IPS DF 4.7 (cell line): ENCODE measurements at regions not wholly inside any gene's neighbourhood (a gene's known extent, or its start where the extent isn't known, plus 50 kb on each side); places are given as distances from the start of the nearest gene placed in this dataset.

Source experiments
- DNase-seq: peaks from one replicate; pipeline ENCODE4 v3.0.0-alpha.2; 2013; ENCODE audit warnings: low spot score; ENCODE audit errors: extremely low read depth

- DNase-seq, result no peak
These were observed 132.8 kb upstream of the TCERG1L start for GRCh38 chr10:131444286-131444685.

DNA sequence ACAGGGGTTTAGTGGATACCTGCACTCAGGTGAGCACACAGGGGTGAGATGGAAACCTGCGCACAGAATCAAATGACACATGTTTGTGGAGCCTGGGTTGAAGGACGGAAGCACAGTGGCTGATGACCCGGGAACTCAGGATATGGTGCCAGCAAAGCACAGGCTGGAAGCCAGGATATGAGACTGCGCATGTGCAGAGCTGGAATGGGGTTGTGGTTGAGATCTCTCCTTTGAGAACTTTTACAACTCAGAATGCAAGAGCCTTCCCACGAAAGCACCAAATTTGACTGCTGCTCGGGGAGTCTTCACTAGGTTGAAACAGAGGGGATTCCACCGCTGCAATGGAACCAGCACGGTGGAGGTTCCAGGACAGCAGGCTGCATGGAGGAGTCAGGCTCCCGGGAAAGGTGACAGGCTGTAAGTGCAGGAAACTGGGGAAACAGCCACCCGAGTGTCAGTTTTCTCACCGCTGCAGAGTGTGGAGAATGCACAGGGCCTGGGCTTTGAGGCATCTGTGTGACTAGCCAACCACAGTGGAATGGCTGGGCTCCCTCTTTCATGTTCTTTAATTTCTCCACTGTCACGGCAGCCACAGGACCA lies 133.4 kb upstream of the TCERG1L start:
- DNase-seq, result no peak

GRCh38 chr10:131445623-131446022 lies 134.1 kb upstream of the TCERG1L start:
- no peak for DNase-seq

GRCh38 chr10:131446171-131446570 lies 134.7 kb upstream of the TCERG1L start:
- no peak for DNase-seq

DNA sequence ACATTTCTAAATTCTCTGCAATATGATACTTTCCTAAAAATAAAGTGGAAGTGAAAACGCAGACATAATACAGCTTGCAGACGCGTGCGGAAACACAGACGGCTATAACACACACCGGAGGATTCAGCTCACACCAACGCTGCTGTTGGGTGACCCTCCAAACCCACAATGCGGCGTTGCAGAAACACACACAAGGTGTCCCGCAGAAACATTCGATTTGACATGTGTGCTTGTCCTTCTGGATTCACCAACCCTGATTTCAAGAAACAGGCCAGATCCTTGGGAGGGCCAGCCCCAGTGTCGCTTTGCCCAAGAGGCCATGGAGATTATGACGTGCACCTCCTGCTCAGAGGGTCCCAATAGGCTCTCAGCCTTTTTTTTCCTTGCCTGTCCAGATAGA lies 136.7 kb upstream of the TCERG1L start:
- DNase-seq, result no peak

DNA sequence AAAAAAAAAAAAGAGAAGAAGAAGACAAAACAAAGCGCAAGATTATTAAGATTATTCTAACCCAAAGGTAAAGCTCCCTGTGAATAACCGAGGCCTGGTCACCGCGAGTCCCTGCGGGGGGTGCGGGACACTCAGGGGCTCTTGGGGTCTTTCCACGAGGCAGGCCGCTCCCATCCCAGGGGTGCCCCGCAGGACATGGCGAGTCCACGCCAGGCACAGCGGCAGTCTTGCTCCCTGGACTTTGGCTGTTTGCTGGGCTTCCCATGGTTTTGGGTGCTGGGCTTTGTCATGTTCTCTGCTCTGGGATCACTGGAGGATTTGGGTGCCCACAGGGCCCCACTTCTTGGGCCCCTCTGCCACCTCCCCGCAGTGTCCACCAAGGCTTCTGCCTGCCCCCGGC lies 137.4 kb upstream of the TCERG1L start:
- no peak for DNase-seq

DNA sequence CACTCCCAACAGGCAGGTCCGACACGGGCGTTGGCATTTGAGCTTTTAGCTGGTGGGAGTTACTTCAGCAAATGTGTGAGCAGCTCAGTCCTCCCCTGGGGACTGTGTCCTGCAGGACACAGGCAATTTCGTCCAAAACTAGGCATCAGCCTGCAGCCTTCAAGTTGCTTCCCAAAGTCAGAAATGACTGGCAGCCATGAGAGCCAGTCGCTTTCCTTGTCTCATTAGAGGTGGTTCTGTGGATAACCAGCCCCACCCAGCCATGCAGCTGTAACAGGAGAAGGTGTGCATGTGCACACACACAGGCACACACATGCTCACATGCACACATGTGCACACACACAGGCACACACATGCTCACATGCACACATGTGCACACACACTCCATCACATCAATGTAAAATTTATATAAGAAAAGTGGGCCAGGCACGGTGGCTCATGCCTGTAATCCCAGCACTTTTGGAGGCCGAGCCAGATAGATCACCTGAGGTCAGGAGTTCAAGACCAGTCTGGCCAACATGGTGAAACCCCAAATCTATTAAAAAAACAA lies 138.8 kb upstream of the TCERG1L start:
- DNase-seq, result no peak

DNA sequence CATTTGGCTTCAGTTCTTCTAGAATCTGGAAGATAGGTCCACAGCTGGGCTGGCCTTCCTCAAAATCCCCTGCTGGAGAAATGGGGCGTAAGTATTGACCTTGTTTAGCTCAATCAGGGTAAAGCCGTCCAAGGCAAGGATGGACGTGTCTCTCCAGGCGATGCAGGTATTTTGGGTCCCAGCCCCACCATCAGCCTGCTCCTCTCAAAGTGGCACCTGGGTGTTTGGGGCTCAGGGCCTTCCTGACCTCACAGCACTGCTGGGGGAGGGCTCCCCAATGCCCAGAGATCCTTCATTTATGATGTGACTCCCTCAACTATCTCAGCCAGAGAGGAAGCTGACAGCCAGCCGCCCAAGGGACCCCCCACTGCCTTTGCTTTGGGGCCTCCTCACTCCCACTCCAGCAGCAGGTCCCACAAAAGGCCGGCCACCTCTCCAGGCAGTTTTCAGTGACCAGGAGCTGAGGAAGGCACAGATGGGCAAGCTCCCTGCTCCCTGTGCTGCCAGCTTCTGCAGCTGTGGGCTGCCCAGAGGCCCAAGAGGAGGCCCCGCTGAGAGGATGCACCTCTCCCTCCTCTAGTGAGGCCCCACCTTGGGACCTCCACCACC lies 140.0 kb upstream of the TCERG1L start:
- no peak for DNase-seq

GRCh38 chr10:131452926-131453720 lies 141.6 kb upstream of the TCERG1L start:
- DNase-seq, result no peak

GRCh38 chr10:131453721-131454634 lies 142.5 kb upstream of the TCERG1L start:
- DNase-seq, result peak; percentile 2

DNA sequence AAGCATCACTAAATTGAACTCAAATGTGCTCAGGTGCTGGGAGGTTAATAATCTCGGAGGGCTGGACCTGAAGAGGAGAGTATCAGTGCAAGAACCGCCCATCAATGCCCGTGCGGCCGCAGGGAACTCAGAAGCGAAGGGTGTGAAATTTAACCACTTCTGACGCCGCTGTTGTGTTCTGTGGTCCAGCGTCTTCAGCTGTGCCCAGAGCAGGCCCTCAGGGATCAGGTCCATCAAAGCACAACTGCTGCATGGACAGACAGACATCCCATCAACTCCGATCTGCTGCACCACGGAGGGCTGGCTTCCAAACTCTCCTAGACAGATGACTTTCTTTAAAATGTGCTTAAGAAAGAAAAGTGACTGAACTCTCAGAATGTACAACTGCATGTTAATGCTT lies 144.9 kb upstream of the TCERG1L start:
- DNase-seq, result no peak

GRCh38 chr10:131461093-131461492 lies 149.6 kb upstream of the TCERG1L start:
- no peak for DNase-seq

GRCh38 chr10:131464789-131465188 lies 153.3 kb upstream of the TCERG1L start:
- DNase-seq, result no peak

DNA sequence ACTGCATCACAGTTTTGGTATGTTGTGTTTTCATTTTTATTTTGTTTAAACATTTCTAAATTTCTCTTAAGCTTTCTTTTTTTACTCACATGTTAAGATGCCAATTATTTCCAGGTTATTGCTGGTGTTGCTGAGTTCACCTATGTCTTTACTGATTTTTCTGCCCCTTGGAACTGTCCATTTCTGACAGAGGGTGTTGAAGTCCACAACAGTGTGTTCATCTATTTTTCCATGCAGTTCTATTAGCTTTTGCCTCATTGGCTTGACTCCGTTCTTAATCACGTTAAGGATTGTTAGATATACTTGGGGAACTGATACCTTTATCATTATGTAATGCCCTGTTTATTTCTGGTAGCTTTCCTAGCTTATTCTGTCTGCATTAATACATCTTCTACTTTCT lies 158.0 kb upstream of the TCERG1L start:
- no peak for DNase-seq

DNA sequence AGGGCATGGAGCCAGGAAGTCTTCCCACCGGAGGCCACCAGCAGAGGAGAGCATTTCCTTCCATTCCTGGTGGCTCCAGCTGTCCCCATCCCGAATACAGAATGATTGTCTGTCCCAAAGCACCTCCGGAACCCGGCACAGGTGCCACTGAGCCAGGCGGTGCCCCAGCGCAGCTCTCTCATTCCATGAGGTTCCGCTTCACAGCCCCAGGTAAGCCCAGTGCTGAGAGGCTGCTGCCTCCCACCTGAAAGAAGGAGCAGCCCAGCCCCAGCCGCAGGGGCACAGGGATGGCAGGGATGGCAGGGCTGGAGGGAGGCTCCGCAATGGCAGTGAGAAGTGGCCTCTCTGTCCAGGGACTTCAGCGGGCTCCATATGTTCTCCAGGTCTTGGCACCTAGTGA lies 162.1 kb upstream of the TCERG1L start:
- DNase-seq, result no peak

DNA sequence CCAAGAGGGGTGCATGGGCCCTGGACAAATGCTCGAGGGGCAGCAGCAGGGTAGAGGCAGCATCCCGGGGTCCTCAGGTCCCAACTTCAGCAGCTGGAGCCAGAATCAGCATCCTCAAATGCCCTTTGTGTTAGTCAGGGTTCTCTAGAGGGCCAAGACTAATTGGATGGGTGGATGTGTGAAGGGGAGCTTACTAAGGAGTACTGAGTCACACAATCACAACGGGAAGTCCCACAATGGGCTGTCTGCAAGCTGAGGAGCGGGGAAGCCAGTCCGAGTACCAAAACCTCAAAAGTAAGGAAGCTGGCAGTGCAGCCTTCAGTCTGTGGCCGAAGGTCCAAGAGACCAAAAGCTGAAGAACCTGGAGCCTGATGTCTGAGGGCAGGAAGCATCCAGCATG lies 162.9 kb upstream of the TCERG1L start:
- DNase-seq, result no peak

GRCh38 chr10:131475043-131475442 lies 163.5 kb upstream of the TCERG1L start:
- no peak for DNase-seq

DNA sequence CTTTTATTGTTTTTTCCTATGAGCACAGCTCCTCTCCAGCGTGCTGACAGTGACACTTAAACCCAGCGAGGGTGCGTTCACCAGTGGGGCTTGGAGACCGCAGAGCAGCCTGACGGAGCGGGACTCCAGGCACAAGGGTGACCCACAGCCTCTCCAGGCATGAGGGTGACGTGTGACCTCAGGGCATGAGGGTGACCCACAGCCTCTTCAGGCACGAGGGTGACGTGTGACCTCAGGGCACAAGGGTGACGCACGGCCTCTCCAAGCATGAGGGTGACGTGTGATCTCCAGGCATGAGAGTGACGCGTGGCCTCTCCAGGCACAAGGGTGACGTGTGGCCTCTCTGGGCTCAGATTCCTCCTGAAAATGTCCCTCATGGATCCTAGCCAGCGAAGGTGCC lies 164.3 kb upstream of the TCERG1L start:
- DNase-seq, result no peak

GRCh38 chr10:131477457-131478121 lies 166.1 kb upstream of the TCERG1L start:
- no peak for DNase-seq

DNA sequence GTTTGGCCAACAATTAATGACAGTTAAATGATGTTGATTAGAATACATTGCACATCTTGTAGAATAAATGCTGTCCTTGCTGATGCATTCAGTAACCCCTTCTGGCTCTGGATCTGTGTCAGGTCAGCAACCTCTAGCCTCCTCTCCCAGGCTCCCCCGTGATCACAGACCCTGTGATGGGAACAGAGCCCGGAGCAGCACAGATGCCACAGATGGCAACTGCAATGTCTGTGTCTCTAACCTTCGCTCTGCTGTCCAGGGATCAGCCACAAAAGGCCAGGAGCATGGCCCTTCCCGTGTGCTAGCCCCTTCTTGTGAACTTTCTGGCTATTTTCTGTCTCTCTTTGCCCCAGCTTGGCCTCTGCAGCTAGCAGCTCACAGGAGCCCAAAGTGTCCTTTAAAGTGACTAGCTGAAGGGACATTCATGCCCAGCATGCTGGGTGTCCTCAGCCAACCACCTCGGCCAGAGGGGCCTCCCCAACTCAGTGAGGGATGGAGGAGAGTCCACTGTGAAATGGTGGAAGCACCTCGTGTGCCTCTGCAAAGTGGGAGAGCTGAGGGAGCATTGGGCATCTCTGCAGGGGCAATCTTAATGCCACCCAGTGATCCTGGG lies 167.0 kb upstream of the TCERG1L start:
- DNase-seq, result no peak
